OCI-LY1 (cell line): ENCODE measurements at regions not wholly inside any gene's neighbourhood (a gene's known extent, or its start where the extent isn't known, plus 50 kb on each side); places are given as distances from the start of the nearest gene placed in this dataset.

Experiments used
- H2AFZ ChIP-seq: fragments of 200-600 bp; sonication (generic), shearing (Covaris generic); 2 replicates; pipeline ENCODE4 v1.6.0; 2014; ENCODE audit warnings: antibody characterized with exemption, mild to moderate bottlenecking, low read length
- H3F3A ChIP-seq: fragments of 200-600 bp; sonication (generic), shearing (Covaris generic); 2 replicates; pipeline ENCODE4 v1.6.0; 2014; ENCODE audit warnings: mild to moderate bottlenecking, antibody characterized with exemption, low read length, moderate library complexity; ENCODE audit not compliant: insufficient read depth
- H3K27ac ChIP-seq: fragments of 200-600 bp; sonication (generic); 2 replicates; pipeline ENCODE4 v1.5.1; 2014; ENCODE audit warnings: low read length, mixed run types, mild to moderate bottlenecking, low read depth; ENCODE audit not compliant: poor library complexity, severe bottlenecking
- H3K27me3 ChIP-seq: fragments of 200-600 bp; sonication (generic); 2 replicates; pipeline ENCODE4 v1.6.0; 2014; ENCODE audit warnings: antibody characterized with exemption, mild to moderate bottlenecking, low read length, moderate library complexity; ENCODE audit not compliant: insufficient read depth
- H3K36me3 ChIP-seq: fragments of 200-600 bp; sonication (generic); 2 replicates; pipeline ENCODE4 v1.6.1; 2014; ENCODE audit warnings: mild to moderate bottlenecking, antibody characterized with exemption, low read length, moderate library complexity, mixed read lengths; ENCODE audit not compliant: insufficient read depth
- H3K4me1 ChIP-seq: fragments of 200-600 bp; sonication (generic); 2 replicates; pipeline ENCODE4 v1.5.1; 2014; ENCODE audit warnings: mild to moderate bottlenecking, low read length, moderate library complexity; ENCODE audit not compliant: insufficient read depth, severe bottlenecking
- H3K4me2 ChIP-seq: fragments of 200-600 bp; sonication (generic), shearing (Covaris generic); 2 replicates; pipeline ENCODE4 v1.6.1; 2014; ENCODE audit warnings: low read length
- H3K4me3 ChIP-seq: fragments of 200-600 bp; sonication (generic); 2 replicates; pipeline ENCODE4 v1.5.1; 2014; ENCODE audit warnings: low read length, low read depth, mild to moderate bottlenecking, mixed read lengths; ENCODE audit not compliant: poor library complexity, severe bottlenecking
- H3K79me2 ChIP-seq: fragments of 200-600 bp; shearing (Covaris generic); 2 replicates; pipeline ENCODE4 v1.6.1; 2016; ENCODE audit warnings: mixed run types, low read length, mixed read lengths; ENCODE audit not compliant: insufficient read depth
- H3K9ac ChIP-seq: fragments of 200-600 bp; sonication (generic), shearing (Covaris generic); 2 replicates; pipeline ENCODE4 v1.6.1; 2014; ENCODE audit warnings: mild to moderate bottlenecking, low read length, mixed read lengths
- H3K9me2 ChIP-seq: fragments of 200-600 bp; sonication (generic), shearing (Covaris generic); 2 replicates; pipeline ENCODE4 v1.6.1; 2014; ENCODE audit warnings: low read depth, mild to moderate bottlenecking, low read length, mixed read lengths
- H3K9me3 ChIP-seq: fragments of 200-600 bp; shearing (Covaris generic); 2 replicates; pipeline ENCODE4 v1.6.1; 2014; ENCODE audit warnings: low read length, mixed read lengths
- H4K20me1 ChIP-seq: fragments of 200-600 bp; sonication (generic), shearing (Covaris generic); 2 replicates; pipeline ENCODE4 v1.6.0; 2016; ENCODE audit warnings: mild to moderate bottlenecking, low read length; ENCODE audit not compliant: insufficient read depth
- CTCF ChIP-seq: fragments of 200-600 bp; sonication (generic), shearing (Covaris generic); IDR thresholded peaks from 2 replicates; pipeline ENCODE4 v1.5.1; 2017; ENCODE audit warnings: mild to moderate bottlenecking, antibody characterized with exemption, low read length, moderate library complexity, mixed read lengths
- EZH2 ChIP-seq: fragments of 200-600 bp; sonication (generic), shearing (Covaris generic); IDR thresholded peaks from 2 replicates; pipeline ENCODE4 v1.8.0; 2017; ENCODE audit warnings: borderline replicate concordance, mixed run types, mild to moderate bottlenecking, antibody characterized with exemption, low read length, moderate library complexity, mixed read lengths

DNA sequence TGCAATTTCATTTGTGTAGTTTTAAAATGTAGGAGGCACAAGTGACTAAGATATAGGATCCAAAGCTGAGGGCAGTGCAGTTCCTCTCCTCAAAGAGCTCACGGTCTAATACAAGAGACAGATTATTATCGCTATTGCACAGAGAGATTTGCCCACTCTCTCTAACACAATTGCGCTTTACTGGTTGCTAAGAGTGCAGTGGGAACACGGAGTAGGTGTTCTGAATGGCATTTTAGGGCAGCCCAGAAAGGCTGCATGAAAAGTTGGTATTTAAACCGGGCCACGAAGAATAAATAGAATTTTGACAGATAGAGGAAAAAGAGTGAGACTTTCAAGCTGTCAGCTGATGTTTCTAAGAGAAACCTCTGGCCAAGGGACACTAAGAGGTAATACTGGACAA is 79.5 kb downstream of the BLID start:
- H3K4me1 ChIP-seq, result no peaks in the 10 kb centered on the region
- H2AFZ ChIP-seq, result no peak overlapping the region
- H3K79me2 ChIP-seq, result no peaks in the 10 kb centered on the region
- H4K20me1 ChIP-seq, result no peaks in the 10 kb centered on the region
- H3K36me3 ChIP-seq, result no peaks in the 10 kb centered on the region
- no peak overlapping the region for H3K4me2 ChIP-seq
- TF ChIP-seq EZH2 (no peak), CTCF (no peak)
- no peaks in the 10 kb centered on the region for H3K9me2 ChIP-seq
- H3K9me3 ChIP-seq, result no peaks in the 10 kb centered on the region
- no peaks in the 10 kb centered on the region for H3K27me3 ChIP-seq
- no peak overlapping the region for H3K4me3 ChIP-seq
- H3F3A ChIP-seq, result no peaks in the 10 kb centered on the region
- H3K9ac ChIP-seq, result no peak overlapping the region
- no peak overlapping the region for H3K27ac ChIP-seq

GRCh38 chr11:122036018-122036417 is 80.0 kb downstream of the BLID start:
- Histone ChIP-seq H3K4me2 (no peak overlapping the region), H3K9me3 (no peaks in the 10 kb centered on the region), H3K9me2 (no peaks in the 10 kb centered on the region), H3K79me2 (no peaks in the 10 kb centered on the region), H3K36me3 (no peaks in the 10 kb centered on the region), H3K9ac (no peak overlapping the region), H4K20me1 (no peaks in the 10 kb centered on the region), H3K4me1 (no peaks in the 10 kb centered on the region), H2AFZ (no peak overlapping the region), H3F3A (no peaks in the 10 kb centered on the region), H3K27ac (no peak overlapping the region), H3K4me3 (no peak overlapping the region), H3K27me3 (no peaks in the 10 kb centered on the region)
- TF ChIP-seq CTCF (no peak), EZH2 (no peak)

- Histone ChIP-seq H3F3A (no peaks in the 10 kb centered on the region), H3K9ac (no peak overlapping the region), H3K36me3 (no peaks in the 10 kb centered on the region), H3K9me2 (no peaks in the 10 kb centered on the region), H3K4me1 (no peaks in the 10 kb centered on the region), H3K27ac (no peak overlapping the region), H3K4me2 (no peak overlapping the region), H3K4me3 (no peak overlapping the region), H2AFZ (no peak overlapping the region), H4K20me1 (no peaks in the 10 kb centered on the region), H3K27me3 (no peaks in the 10 kb centered on the region), H3K9me3 (no peaks in the 10 kb centered on the region), H3K79me2 (no peaks in the 10 kb centered on the region)
- TF ChIP-seq CTCF (no peak), EZH2 (no peak)
Observed at GRCh38 chr11:122033631-122034030, 82.4 kb downstream of the BLID start.
